ENCODE measurements at regions not wholly inside any gene's neighbourhood (a gene's known extent, or its start where the extent isn't known, plus 50 kb on each side); places are given as distances from the start of the nearest gene placed in this dataset.

DNA sequence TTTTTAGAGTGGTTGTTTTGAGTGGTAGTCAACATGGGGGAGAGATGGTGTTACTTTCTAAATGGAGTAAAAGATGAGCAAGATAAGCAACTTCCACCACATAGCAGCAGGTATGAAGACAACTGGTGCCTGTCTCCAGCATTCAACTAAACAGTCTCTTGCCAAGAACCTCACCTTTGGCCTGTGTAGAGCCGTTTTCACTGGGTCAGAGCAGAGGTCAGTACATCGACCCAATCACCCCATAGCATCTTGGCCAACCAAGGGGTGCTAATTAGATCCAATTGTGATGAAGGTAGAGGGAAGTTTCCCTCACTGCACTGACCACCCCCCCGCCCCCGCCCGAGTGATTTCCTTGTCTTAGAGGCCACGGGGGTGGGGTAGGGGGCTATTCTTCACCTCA, 188.2 kb downstream of the BLID start:
- TF ChIP-seq, protein P1, sequence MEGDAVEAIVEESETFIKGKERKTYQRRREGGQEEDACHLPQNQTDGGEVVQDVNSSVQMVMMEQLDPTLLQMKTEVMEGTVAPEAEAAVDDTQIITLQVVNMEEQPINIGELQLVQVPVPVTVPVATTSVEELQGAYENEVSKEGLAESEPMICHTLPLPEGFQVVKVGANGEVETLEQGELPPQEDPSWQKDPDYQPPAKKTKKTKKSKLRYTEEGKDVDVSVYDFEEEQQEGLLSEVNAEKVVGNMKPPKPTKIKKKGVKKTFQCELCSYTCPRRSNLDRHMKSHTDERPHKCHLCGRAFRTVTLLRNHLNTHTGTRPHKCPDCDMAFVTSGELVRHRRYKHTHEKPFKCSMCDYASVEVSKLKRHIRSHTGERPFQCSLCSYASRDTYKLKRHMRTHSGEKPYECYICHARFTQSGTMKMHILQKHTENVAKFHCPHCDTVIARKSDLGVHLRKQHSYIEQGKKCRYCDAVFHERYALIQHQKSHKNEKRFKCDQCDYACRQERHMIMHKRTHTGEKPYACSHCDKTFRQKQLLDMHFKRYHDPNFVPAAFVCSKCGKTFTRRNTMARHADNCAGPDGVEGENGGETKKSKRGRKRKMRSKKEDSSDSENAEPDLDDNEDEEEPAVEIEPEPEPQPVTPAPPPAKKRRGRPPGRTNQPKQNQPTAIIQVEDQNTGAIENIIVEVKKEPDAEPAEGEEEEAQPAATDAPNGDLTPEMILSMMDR (IDR thresholded peaks at IDR 0.05) = no peak
- no peak for TF ChIP-seq POLR2A (IDR thresholded peaks at IDR 0.05)
